ENCODE measurements at regions not wholly inside any gene's neighbourhood (a gene's known extent, or its start where the extent isn't known, plus 50 kb on each side); places are given as distances from the start of the nearest gene placed in this dataset.

GRCh38 chr1:36729289-36729688 lies 246.6 kb upstream of the CSF3R start:
- no peak for TF ChIP-seq CTCF (IDR thresholded peaks at IDR 0.05)
- Mint-ChIP-seq H3K27ac (ENCODE audit: unreplicated experiment) (no peak overlapping the region), H3K4me1 (ENCODE audit: low read depth) (no peaks in the 10 kb centered on the region), H3K27me3 (ENCODE audit: low read depth) (peaks cover 11% of the 10 kb centered on the region), H3K9me3 (ENCODE audit: low read depth) (peaks cover 3% of the 10 kb centered on the region), H3K4me3 (ENCODE audit: unreplicated experiment) (no peak overlapping the region), H3K36me3 (ENCODE audit: low read depth) (no peaks in the 10 kb centered on the region)
- DNase-seq (ENCODE audit: low spot score) = no peak

DNA sequence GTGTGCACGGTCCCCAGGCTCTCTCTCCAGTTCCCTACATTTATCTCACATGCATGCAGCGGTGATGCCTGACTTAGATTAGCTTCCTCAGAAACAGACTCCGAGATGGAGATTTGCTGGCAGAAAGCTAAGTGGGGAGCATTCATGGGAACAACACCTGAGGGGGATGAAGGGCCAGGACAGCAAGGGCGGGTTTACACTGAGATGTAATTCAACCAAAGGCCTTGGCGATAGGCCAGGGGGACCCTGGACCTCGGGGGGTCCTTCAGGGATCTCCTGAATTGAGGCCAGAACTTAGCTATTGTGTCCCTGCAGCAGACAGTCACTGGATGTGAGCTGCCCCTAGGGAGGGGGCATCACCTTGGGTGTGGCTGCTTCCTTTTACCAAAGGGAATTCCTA lies 246.1 kb upstream of the CSF3R start:
- TF ChIP-seq CTCF (IDR thresholded peaks at IDR 0.05) = no peak
- H3K4me1 Mint-ChIP-seq (ENCODE audit: low read depth) = no peaks in the 10 kb centered on the region
- no peak for DNase-seq (ENCODE audit: low spot score)
- H3K4me3 Mint-ChIP-seq (ENCODE audit: unreplicated experiment) = no peak overlapping the region
- peaks cover 9% of the 10 kb centered on the region for H3K27me3 Mint-ChIP-seq (ENCODE audit: low read depth)
- no peaks in the 10 kb centered on the region for H3K36me3 Mint-ChIP-seq (ENCODE audit: low read depth)
- peaks cover 3% of the 10 kb centered on the region for H3K9me3 Mint-ChIP-seq (ENCODE audit: low read depth)
- no peak overlapping the region for H3K27ac Mint-ChIP-seq (ENCODE audit: unreplicated experiment)

GRCh38 chr1:36728051-36728450 lies 245.3 kb upstream of the CSF3R start:
- H3K4me1 Mint-ChIP-seq (ENCODE audit: low read depth) = no peaks in the 10 kb centered on the region

GRCh38 chr1:36725151-36725550 lies 242.4 kb upstream of the CSF3R start:
- no peak for DNase-seq (ENCODE audit: low spot score)
- H3K27me3 Mint-ChIP-seq (ENCODE audit: low read depth) = peaks cover 10% of the 10 kb centered on the region
- peaks cover 3% of the 10 kb centered on the region for H3K9me3 Mint-ChIP-seq (ENCODE audit: low read depth)
- no peaks in the 10 kb centered on the region for H3K36me3 Mint-ChIP-seq (ENCODE audit: low read depth)
- no peak for TF ChIP-seq CTCF (IDR thresholded peaks at IDR 0.05)
- H3K4me1 Mint-ChIP-seq (ENCODE audit: low read depth) = no peaks in the 10 kb centered on the region
- H3K4me3 Mint-ChIP-seq (ENCODE audit: unreplicated experiment) = no peak overlapping the region
- H3K27ac Mint-ChIP-seq (ENCODE audit: unreplicated experiment) = no peak overlapping the region

More at GRCh38 chr1:36728051-36728450, 245.3 kb upstream of the CSF3R start:
- no peak overlapping the region for H3K27ac Mint-ChIP-seq (ENCODE audit: unreplicated experiment)
- peaks cover 3% of the 10 kb centered on the region for H3K9me3 Mint-ChIP-seq (ENCODE audit: low read depth)
- H3K36me3 Mint-ChIP-seq (ENCODE audit: low read depth) = no peaks in the 10 kb centered on the region
- no peak for DNase-seq (ENCODE audit: low spot score)
- H3K4me3 Mint-ChIP-seq (ENCODE audit: unreplicated experiment) = no peak overlapping the region
- TF ChIP-seq CTCF (IDR thresholded peaks at IDR 0.05) = no peak
- peaks cover 13% of the 10 kb centered on the region for H3K27me3 Mint-ChIP-seq (ENCODE audit: low read depth)

GRCh38 chr1:36723813-36724212 lies 241.1 kb upstream of the CSF3R start:
- Mint-ChIP-seq H3K4me1 (ENCODE audit: low read depth) (no peaks in the 10 kb centered on the region), H3K36me3 (ENCODE audit: low read depth) (no peaks in the 10 kb centered on the region), H3K4me3 (ENCODE audit: unreplicated experiment) (no peak overlapping the region), H3K27me3 (ENCODE audit: low read depth) (peaks cover 8% of the 10 kb centered on the region), H3K27ac (ENCODE audit: unreplicated experiment) (no peak overlapping the region), H3K9me3 (ENCODE audit: low read depth) (peaks cover 3% of the 10 kb centered on the region)
- no peak for TF ChIP-seq CTCF (IDR thresholded peaks at IDR 0.05)
- DNase-seq (ENCODE audit: low spot score) = no peak

Data from chondrocyte (in vitro differentiated cells).